HEK293T (cell line): ENCODE measurements at regions not wholly inside any gene's neighbourhood (a gene's known extent, or its start where the extent isn't known, plus 50 kb on each side); places are given as distances from the start of the nearest gene placed in this dataset.

Source experiments
- CTCF ChIA-PET: fragments of 350-600 bp; formaldehyde crosslinking; extraction: SDS; loops from one replicate; lab custom pipeline; 2021; ENCODE audit warnings: antibody characterized with exemption, inconsistent platforms; lab: Yijun Ruan, JAX
- POLR2A ChIA-PET: fragments of 350-600 bp; formaldehyde crosslinking; extraction: SDS; loops from one replicate; lab custom pipeline; 2020; ENCODE audit warnings: antibody characterized with exemption, inconsistent platforms; lab: Yijun Ruan, JAX
- DNase-seq: peaks from one replicate; pipeline ENCODE4 v3.0.0; 2012; ENCODE audit warnings: mixed read lengths; ENCODE audit errors: extremely low spot score
- ARNT ChIP-seq: fragments of 450-650 bp; IDR thresholded peaks from 2 replicates; pipeline ENCODE4 v1.6.1; 2017; ENCODE audit warnings: mild to moderate bottlenecking
- BHLHE40 ChIP-seq: fragments of 450-650 bp; IDR thresholded peaks from 2 replicates; pipeline ENCODE4 v1.6.1; 2016; ENCODE audit warnings: mild to moderate bottlenecking, moderate library complexity, borderline replicate concordance
- CTBP1 ChIP-seq: fragments of 450-650 bp; IDR thresholded peaks from 2 replicates; pipeline ENCODE4 v1.6.1; 2016; ENCODE audit warnings: borderline replicate concordance
- ELF4 ChIP-seq: fragments of 450-650 bp; IDR thresholded peaks from 2 replicates; pipeline ENCODE4 v1.6.1; 2017; ENCODE audit warnings: antibody characterized with exemption
- FOXA1 ChIP-seq: fragments of 450-650 bp; IDR thresholded peaks from 2 replicates; pipeline ENCODE4 v1.6.1; 2016; ENCODE audit warnings: mild to moderate bottlenecking
- FOXK2 ChIP-seq: fragments of 450-650 bp; IDR thresholded peaks from 2 replicates; pipeline ENCODE4 v1.6.1; 2016; ENCODE audit warnings: mild to moderate bottlenecking
- FOXM1 ChIP-seq: fragments of 450-650 bp; IDR thresholded peaks from 2 replicates; pipeline ENCODE4 v1.6.1; 2017; ENCODE audit warnings: mild to moderate bottlenecking, borderline replicate concordance
- HDGF ChIP-seq: fragments of 450-650 bp; IDR thresholded peaks from 2 replicates; pipeline ENCODE4 v1.6.1; 2017; ENCODE audit warnings: antibody characterized with exemption, borderline replicate concordance
- L3MBTL2 ChIP-seq: fragments of 450-650 bp; conservative IDR thresholded peaks from 2 replicates; pipeline ENCODE4 v1.6.1; 2016; ENCODE audit warnings: mild to moderate bottlenecking
- LEF1 ChIP-seq: fragments of 450-650 bp; IDR thresholded peaks from 2 replicates; pipeline ENCODE4 v1.6.1; 2017; ENCODE audit warnings: mild to moderate bottlenecking, borderline replicate concordance
- NFRKB ChIP-seq: fragments of 450-650 bp; IDR thresholded peaks from 2 replicates; pipeline ENCODE4 v1.6.1; 2016; ENCODE audit warnings: mild to moderate bottlenecking, moderate library complexity
- PKNOX1 ChIP-seq: fragments of 450-650 bp; IDR thresholded peaks from 2 replicates; pipeline ENCODE4 v1.6.1; 2016
- SP1 ChIP-seq: fragments of 450-650 bp; IDR thresholded peaks from 2 replicates; pipeline ENCODE4 v1.6.1; 2017
- SUZ12 ChIP-seq: fragments of 450-650 bp; IDR thresholded peaks from 2 replicates; pipeline ENCODE4 v1.6.1; 2016; ENCODE audit warnings: mild to moderate bottlenecking
- TARDBP ChIP-seq: fragments of 450-650 bp; IDR thresholded peaks from 2 replicates; pipeline ENCODE4 v1.6.1; 2016
- ZNF384 ChIP-seq: fragments of 450-650 bp; IDR thresholded peaks from 2 replicates; pipeline ENCODE4 v1.6.1; 2016

- TF ChIP-seq ARNT (no peak), PKNOX1 (no peak), ZNF384 (no peak), FOXA1 (no peak), L3MBTL2 (no peak), FOXK2 (no peak), BHLHE40 (no peak)
- CTCF ChIA-PET = no interaction called here
- POLR2A ChIA-PET = no interaction called here
- no peak for DNase-seq
Observed at GRCh38 chrX:124493984-124494383, 147.6 kb downstream of the SH2D1A start.

GRCh38 chrX:124497386-124497785 is 151.0 kb downstream of the SH2D1A start:
- no peak for DNase-seq
- TF ChIP-seq TARDBP = no peak
- TF ChIP-seq FOXA1 = no peak
- TF ChIP-seq FOXK2 = no peak
- no peak for TF ChIP-seq ARNT
- no peak for TF ChIP-seq L3MBTL2
- no peak for TF ChIP-seq PKNOX1
- no peak for TF ChIP-seq FOXM1
- no peak for TF ChIP-seq CTBP1
- TF ChIP-seq ELF4 = no peak
- TF ChIP-seq SUZ12 = no peak
- TF ChIP-seq HDGF = no peak
- no peak for TF ChIP-seq LEF1
- TF ChIP-seq NFRKB = no peak
- TF ChIP-seq ZNF384 = no peak
- CTCF ChIA-PET = no interaction called here
- POLR2A ChIA-PET = no interaction called here

GRCh38 chrX:124501586-124501985 is 155.2 kb downstream of the SH2D1A start:
- CTCF ChIA-PET = no interaction called here
- DNase-seq = no peak
- POLR2A ChIA-PET = no interaction called here
- no peak for TF ChIP-seq FOXA1
- no peak for TF ChIP-seq FOXM1
- no peak for TF ChIP-seq PKNOX1
- no peak for TF ChIP-seq LEF1
- no peak for TF ChIP-seq TARDBP
- no peak for TF ChIP-seq ELF4
- TF ChIP-seq L3MBTL2 = no peak
- TF ChIP-seq SP1 = no peak
- no peak for TF ChIP-seq CTBP1

GRCh38 chrX:124502166-124502565 is 155.8 kb downstream of the SH2D1A start:
- DNase-seq = no peak
- CTCF ChIA-PET = no interaction called here
- TF ChIP-seq TARDBP (no peak), ZNF384 (no peak)
- POLR2A ChIA-PET = no interaction called here

- ChIA-PET POLR2A (no interaction called here), CTCF (no interaction called here)
- no peak for TF ChIP-seq SP1
- no peak for TF ChIP-seq FOXM1
- no peak for TF ChIP-seq L3MBTL2
- no peak for TF ChIP-seq CTBP1
- no peak for TF ChIP-seq ZNF384
- TF ChIP-seq HDGF = no peak
- TF ChIP-seq TARDBP = no peak
- no peak for TF ChIP-seq FOXA1
- no peak for TF ChIP-seq NFRKB
- no peak for TF ChIP-seq ARNT
- DNase-seq = no peak
Observed at GRCh38 chrX:124502599-124502998, 156.2 kb downstream of the SH2D1A start.

GRCh38 chrX:124504111-124504983 is 158.0 kb downstream of the SH2D1A start:
- CTCF ChIA-PET = interaction anchor here (0.6 kb wide), 1 partner anchor 577 kb away, joined by 3 read pairs; no protein-coding TSS in a partner anchor
- no peak for DNase-seq
- POLR2A ChIA-PET = no interaction called here
- no peak for TF ChIP-seq BHLHE40
- no peak for TF ChIP-seq FOXK2
- no peak for TF ChIP-seq ZNF384
- no peak for TF ChIP-seq FOXM1
- no peak for TF ChIP-seq SP1
- TF ChIP-seq FOXA1 = no peak

GRCh38 chrX:124506066-124506465 is 159.7 kb downstream of the SH2D1A start:
- ChIA-PET POLR2A (no interaction called here), CTCF (no interaction called here)
- no peak for DNase-seq
- TF ChIP-seq SUZ12 (no peak), CTBP1 (no peak), LEF1 (no peak), FOXM1 (no peak), FOXK2 (no peak)
